ENCODE measurements at regions not wholly inside any gene's neighbourhood (a gene's known extent, or its start where the extent isn't known, plus 50 kb on each side); places are given as distances from the start of the nearest gene placed in this dataset.

- Histone ChIP-seq H3K4me2 (ENCODE audit: low read length) (no peak overlapping the region), H4K20me1 (ENCODE audit: insufficient read depth, low read length) (no peaks in the 10 kb centered on the region), H3K4me3 (ENCODE audit: low read length) (no peak overlapping the region), H3K4me1 (ENCODE audit: low read length) (no peaks in the 10 kb centered on the region), H2AFZ (ENCODE audit: low read depth, low read length) (no peak overlapping the region), H3K36me3 (replicated peaks; ENCODE audit: low read depth, low read length) (no peaks in the 10 kb centered on the region), H3K27ac (ENCODE audit: low read length) (no peak overlapping the region), H3K79me2 (ENCODE audit: low read length) (no peaks in the 10 kb centered on the region), H3K27me3 (ENCODE audit: low read depth, low read length) (no peaks in the 10 kb centered on the region), H3K9ac (ENCODE audit: low read length) (no peak overlapping the region), H3K9me3 (ENCODE audit: insufficient read depth, low read length) (no peaks in the 10 kb centered on the region)
- TF ChIP-seq, protein P1, sequence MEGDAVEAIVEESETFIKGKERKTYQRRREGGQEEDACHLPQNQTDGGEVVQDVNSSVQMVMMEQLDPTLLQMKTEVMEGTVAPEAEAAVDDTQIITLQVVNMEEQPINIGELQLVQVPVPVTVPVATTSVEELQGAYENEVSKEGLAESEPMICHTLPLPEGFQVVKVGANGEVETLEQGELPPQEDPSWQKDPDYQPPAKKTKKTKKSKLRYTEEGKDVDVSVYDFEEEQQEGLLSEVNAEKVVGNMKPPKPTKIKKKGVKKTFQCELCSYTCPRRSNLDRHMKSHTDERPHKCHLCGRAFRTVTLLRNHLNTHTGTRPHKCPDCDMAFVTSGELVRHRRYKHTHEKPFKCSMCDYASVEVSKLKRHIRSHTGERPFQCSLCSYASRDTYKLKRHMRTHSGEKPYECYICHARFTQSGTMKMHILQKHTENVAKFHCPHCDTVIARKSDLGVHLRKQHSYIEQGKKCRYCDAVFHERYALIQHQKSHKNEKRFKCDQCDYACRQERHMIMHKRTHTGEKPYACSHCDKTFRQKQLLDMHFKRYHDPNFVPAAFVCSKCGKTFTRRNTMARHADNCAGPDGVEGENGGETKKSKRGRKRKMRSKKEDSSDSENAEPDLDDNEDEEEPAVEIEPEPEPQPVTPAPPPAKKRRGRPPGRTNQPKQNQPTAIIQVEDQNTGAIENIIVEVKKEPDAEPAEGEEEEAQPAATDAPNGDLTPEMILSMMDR (IDR thresholded peaks at IDR 0.05; ENCODE audit: low read depth, low read length) = no peak
- no peak for TF ChIP-seq EZH2phosphoT487 (IDR thresholded peaks at IDR 0.05; ENCODE audit: low read depth)
These were observed 1130.2 kb upstream of the MAP3K7 start for GRCh38 chr6:91717094-91717493.

- H3K4me3 ChIP-seq (ENCODE audit: low read length) = no peak overlapping the region
- H3K36me3 ChIP-seq (replicated peaks; ENCODE audit: low read depth, low read length) = no peaks in the 10 kb centered on the region
- H3K9me3 ChIP-seq (ENCODE audit: insufficient read depth, low read length) = no peaks in the 10 kb centered on the region
- no peaks in the 10 kb centered on the region for H3K79me2 ChIP-seq (ENCODE audit: low read length)
- no peak overlapping the region for H3K9ac ChIP-seq (ENCODE audit: low read length)
- TF ChIP-seq, protein P1 (IDR thresholded peaks at IDR 0.05; ENCODE audit: low read depth, low read length) = no peak
- no peak for TF ChIP-seq EZH2phosphoT487 (IDR thresholded peaks at IDR 0.05; ENCODE audit: low read depth)
- H3K27ac ChIP-seq (ENCODE audit: low read length) = no peak overlapping the region
- H3K4me1 ChIP-seq (ENCODE audit: low read length) = no peaks in the 10 kb centered on the region
- H3K4me2 ChIP-seq (ENCODE audit: low read length) = no peak overlapping the region
- H4K20me1 ChIP-seq (ENCODE audit: insufficient read depth, low read length) = no peaks in the 10 kb centered on the region
- H3K27me3 ChIP-seq (ENCODE audit: low read depth, low read length) = no peaks in the 10 kb centered on the region
- H2AFZ ChIP-seq (ENCODE audit: low read depth, low read length) = no peak overlapping the region
These were observed 1129.5 kb upstream of the MAP3K7 start for GRCh38 chr6:91716361-91716760.

DNA sequence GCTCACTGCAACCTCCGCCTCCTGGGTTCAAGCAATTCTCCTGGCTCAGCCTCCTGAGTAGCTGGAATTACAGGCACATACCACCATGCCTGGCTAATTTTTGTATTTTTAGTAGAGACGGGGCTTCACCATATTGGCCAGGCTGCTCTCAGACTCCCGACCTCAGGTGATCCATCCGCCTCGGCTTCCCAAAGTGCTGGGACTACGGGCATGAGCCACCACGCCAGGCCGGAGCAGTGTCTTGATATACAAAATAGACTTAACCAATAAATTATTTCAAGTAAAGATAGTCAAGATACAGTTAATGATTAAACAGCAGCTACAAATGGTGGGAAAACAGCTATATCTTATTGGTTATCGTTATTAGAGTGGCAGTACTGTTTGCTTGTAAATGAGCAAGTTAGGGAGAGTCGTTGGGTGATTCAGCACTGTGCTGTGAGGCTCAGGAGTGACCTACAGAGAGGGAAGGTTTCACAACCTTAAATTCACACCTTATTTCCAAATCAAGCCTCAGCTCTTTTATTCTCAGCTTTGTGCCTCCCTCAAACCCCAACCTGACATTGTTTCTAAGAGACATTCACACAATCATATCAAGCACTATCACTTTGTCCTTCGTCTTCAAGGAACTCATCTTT lies 1128.4 kb upstream of the MAP3K7 start:
- Histone ChIP-seq H3K27me3 (ENCODE audit: low read depth, low read length) (no peaks in the 10 kb centered on the region), H3K36me3 (replicated peaks; ENCODE audit: low read depth, low read length) (no peaks in the 10 kb centered on the region), H3K4me1 (ENCODE audit: low read length) (no peaks in the 10 kb centered on the region), H3K4me3 (ENCODE audit: low read length) (no peak overlapping the region), H3K9me3 (ENCODE audit: insufficient read depth, low read length) (no peaks in the 10 kb centered on the region), H2AFZ (ENCODE audit: low read depth, low read length) (no peak overlapping the region), H3K4me2 (ENCODE audit: low read length) (no peak overlapping the region), H3K9ac (ENCODE audit: low read length) (no peak overlapping the region), H3K27ac (ENCODE audit: low read length) (no peak overlapping the region), H4K20me1 (ENCODE audit: insufficient read depth, low read length) (no peaks in the 10 kb centered on the region), H3K79me2 (ENCODE audit: low read length) (no peaks in the 10 kb centered on the region)
- TF ChIP-seq, protein P1 (IDR thresholded peaks at IDR 0.05; ENCODE audit: low read depth, low read length) = no peak
- TF ChIP-seq EZH2phosphoT487 (IDR thresholded peaks at IDR 0.05; ENCODE audit: low read depth) = no peak

GRCh38 chr6:91713911-91714310 lies 1127.0 kb upstream of the MAP3K7 start:
- H3K27me3 ChIP-seq (ENCODE audit: low read depth, low read length) = no peaks in the 10 kb centered on the region
- no peak overlapping the region for H3K4me3 ChIP-seq (ENCODE audit: low read length)
- H3K36me3 ChIP-seq (replicated peaks; ENCODE audit: low read depth, low read length) = no peaks in the 10 kb centered on the region
- no peaks in the 10 kb centered on the region for H4K20me1 ChIP-seq (ENCODE audit: insufficient read depth, low read length)
- no peak overlapping the region for H3K27ac ChIP-seq (ENCODE audit: low read length)
- no peak overlapping the region for H2AFZ ChIP-seq (ENCODE audit: low read depth, low read length)
- no peaks in the 10 kb centered on the region for H3K9me3 ChIP-seq (ENCODE audit: insufficient read depth, low read length)
- H3K79me2 ChIP-seq (ENCODE audit: low read length) = no peaks in the 10 kb centered on the region
- no peak overlapping the region for H3K4me2 ChIP-seq (ENCODE audit: low read length)
- TF ChIP-seq EZH2phosphoT487 (IDR thresholded peaks at IDR 0.05; ENCODE audit: low read depth) = no peak
- TF ChIP-seq, protein P1 (IDR thresholded peaks at IDR 0.05; ENCODE audit: low read depth, low read length) = no peak
- no peaks in the 10 kb centered on the region for H3K4me1 ChIP-seq (ENCODE audit: low read length)
- H3K9ac ChIP-seq (ENCODE audit: low read length) = no peak overlapping the region

Measured in OCI-LY3 (cell line).